Activated CD8-positive, alpha-beta T cell treated with anti-CD3 and anti-CD28 coated beads, Interleukin-2, amount 10 ng/mL, durations not matched to agents 7 days and 5 days (primary cell): ENCODE measurements at regions not wholly inside any gene's neighbourhood (a gene's known extent, or its start where the extent isn't known, plus 50 kb on each side); places are given as distances from the start of the nearest gene placed in this dataset.

ENCODE experiments used
- ATAC-seq: fragments of 150-1000 bp; cut with Tn5 transposase; one replicate; pipeline ENCODE4 v1.10.0; 2021; ENCODE audit warnings: moderate library complexity
- CTCF ChIA-PET: fragments of 350-600 bp; sonication (Branson Sonifier 250); formaldehyde crosslinking; loops from one replicate; lab custom pipeline; 2021; ENCODE audit warnings: antibody characterized with exemption; lab: Charles Lee
- POLR2A ChIA-PET: fragments of 350-600 bp; sonication (Branson Sonifier 250); formaldehyde crosslinking; loops from one replicate; lab custom pipeline; 2021; ENCODE audit warnings: antibody characterized with exemption; lab: Charles Lee
- DNase-seq: peaks from one replicate; pipeline ENCODE4 v3.0.0-alpha.2; 2020
- H3K27ac Mint-ChIP-seq: one replicate; pipeline ENCODE4 v1.8.0; 2021; ENCODE audit warnings: mild to moderate bottlenecking, mixed read lengths
- H3K27me3 Mint-ChIP-seq: one replicate; pipeline ENCODE4 v1.8.0; 2021; ENCODE audit warnings: low read depth, mixed read lengths
- H3K36me3 Mint-ChIP-seq: one replicate; pipeline ENCODE4 v1.8.0; 2021; ENCODE audit warnings: low read depth, mixed read lengths
- H3K4me1 Mint-ChIP-seq: one replicate; pipeline ENCODE4 v1.8.0; 2021; ENCODE audit warnings: low read depth, mixed read lengths
- H3K4me3 Mint-ChIP-seq: one replicate; pipeline ENCODE4 v1.8.0; 2021; ENCODE audit warnings: mild to moderate bottlenecking, mixed read lengths
- H3K9me3 Mint-ChIP-seq: one replicate; pipeline ENCODE4 v1.8.0; 2022; ENCODE audit warnings: mixed read lengths; ENCODE audit not compliant: insufficient read depth

DNA sequence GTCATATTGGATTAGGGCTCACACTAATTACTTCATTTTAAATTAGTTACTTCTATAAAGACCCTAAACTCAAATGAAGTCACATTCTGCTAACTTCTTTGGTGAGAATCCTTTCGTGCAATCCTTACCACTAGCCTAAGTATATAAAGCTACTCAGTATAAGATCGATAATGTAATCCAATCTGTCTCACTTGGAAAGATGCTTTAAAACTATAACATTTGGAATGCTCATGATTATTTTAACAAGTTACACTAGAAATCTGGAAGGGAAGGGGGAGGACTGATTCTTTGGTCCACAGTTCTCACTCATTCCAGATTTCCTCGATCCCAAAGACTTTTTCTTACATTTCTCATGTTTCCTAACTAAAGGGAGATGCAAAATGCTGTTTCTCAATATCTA lies 336.4 kb upstream of the SLIT2 start:
- POLR2A ChIA-PET: no interaction called here
- DNase-seq (no peak), ATAC-seq (no peak)
- H3K4me1 Mint-ChIP-seq: no peaks in the 10 kb centered on the region
- H3K4me3 Mint-ChIP-seq: no peak overlapping the region
- H3K27me3 Mint-ChIP-seq: no peaks in the 10 kb centered on the region
- H3K9me3 Mint-ChIP-seq: peaks cover 3% of the 10 kb centered on the region
- H3K27ac Mint-ChIP-seq: no peak overlapping the region
- no peaks in the 10 kb centered on the region for H3K36me3 Mint-ChIP-seq
- CTCF ChIA-PET: no interaction called here

DNA sequence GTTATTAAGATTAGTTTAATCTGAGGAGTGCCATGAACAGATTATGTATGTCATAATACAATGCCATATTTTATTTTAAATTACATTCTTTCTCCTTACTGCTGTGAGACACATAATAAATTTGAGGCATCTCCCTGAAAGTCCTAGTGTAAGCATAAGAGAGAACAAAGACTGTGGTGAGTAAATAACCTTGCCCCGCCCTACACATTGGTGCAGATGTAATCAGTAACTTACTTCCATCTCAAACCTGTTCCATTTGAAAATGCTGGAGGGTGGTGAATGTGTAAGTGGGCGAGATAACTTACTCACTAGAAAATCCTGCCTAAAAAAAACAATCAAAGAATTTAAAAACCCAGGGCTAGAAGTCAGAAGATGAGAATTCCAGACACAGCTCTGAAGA lies 338.1 kb upstream of the SLIT2 start:
- POLR2A ChIA-PET: no interaction called here
- H3K27me3 Mint-ChIP-seq: no peaks in the 10 kb centered on the region
- no peak for ATAC-seq
- H3K9me3 Mint-ChIP-seq: peaks cover 3% of the 10 kb centered on the region
- no peak for DNase-seq
- no peaks in the 10 kb centered on the region for H3K4me1 Mint-ChIP-seq
- CTCF ChIA-PET: no interaction called here
- no peak overlapping the region for H3K27ac Mint-ChIP-seq
- no peaks in the 10 kb centered on the region for H3K36me3 Mint-ChIP-seq
- H3K4me3 Mint-ChIP-seq: no peak overlapping the region

DNA sequence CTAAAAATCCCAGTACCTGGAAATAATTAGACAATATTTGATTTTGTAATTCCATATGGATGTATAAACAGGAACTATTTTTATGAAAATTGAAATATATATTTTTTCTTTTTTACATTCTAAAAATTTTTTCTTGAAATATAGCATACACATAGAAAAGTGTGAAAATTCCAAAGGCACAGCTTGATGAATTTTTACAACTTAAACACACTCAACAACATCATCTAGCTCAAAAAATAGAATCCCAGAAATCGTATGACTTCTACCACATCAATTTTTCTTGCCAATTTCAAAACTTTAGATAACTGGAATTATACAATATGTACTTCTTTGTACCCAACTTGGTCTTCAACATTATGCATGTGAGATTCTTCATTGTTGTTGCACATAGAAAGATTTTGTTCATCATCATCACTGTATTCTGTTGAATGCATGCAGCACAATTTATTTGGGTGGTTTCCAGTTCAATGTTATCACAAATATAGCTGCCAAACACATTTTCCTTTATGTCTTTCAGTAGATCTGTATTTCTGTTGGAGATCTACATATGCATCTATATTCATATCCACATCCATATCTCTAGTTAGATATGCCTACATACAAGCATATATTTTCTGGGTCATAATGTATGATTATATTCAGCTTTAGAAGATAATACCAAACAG lies 340.7 kb upstream of the SLIT2 start:
- ChIA-PET CTCF (no interaction called here), POLR2A (no interaction called here)
- H3K9me3 Mint-ChIP-seq: peaks cover 6% of the 10 kb centered on the region

DNA sequence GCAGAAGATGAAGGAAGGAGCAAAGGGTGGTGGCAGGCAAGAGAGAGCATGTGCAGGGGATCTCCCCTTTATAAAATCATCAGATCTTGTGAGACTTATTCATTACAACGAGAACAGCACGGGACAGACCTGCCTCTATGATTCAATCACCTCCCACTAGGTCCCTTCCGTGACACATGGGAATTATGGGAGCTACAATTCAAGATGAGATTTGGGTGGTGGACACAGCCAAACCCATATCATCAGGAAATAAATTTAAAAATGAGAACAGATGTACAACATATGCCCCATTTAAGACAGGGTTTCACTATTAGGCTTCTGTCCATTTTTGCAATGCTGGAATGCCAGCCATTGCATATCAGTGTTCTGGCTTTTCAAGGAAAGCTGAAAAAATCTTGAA lies 346.7 kb upstream of the SLIT2 start:
- no peak for DNase-seq
- ChIA-PET CTCF (no interaction called here), POLR2A (no interaction called here)
- Mint-ChIP-seq H3K36me3 (no peaks in the 10 kb centered on the region), H3K9me3 (peaks cover 6% of the 10 kb centered on the region), H3K27me3 (no peaks in the 10 kb centered on the region), H3K27ac (no peak overlapping the region), H3K4me3 (no peak overlapping the region), H3K4me1 (no peaks in the 10 kb centered on the region)
- no peak for ATAC-seq

More for the DNA sequence above, 340.7 kb upstream of the SLIT2 start:
- no peak overlapping the region for H3K27ac Mint-ChIP-seq
- H3K4me1 Mint-ChIP-seq: no peaks in the 10 kb centered on the region
- no peaks in the 10 kb centered on the region for H3K27me3 Mint-ChIP-seq
- ATAC-seq (no peak), DNase-seq (no peak)
- no peak overlapping the region for H3K4me3 Mint-ChIP-seq
- no peaks in the 10 kb centered on the region for H3K36me3 Mint-ChIP-seq

DNA sequence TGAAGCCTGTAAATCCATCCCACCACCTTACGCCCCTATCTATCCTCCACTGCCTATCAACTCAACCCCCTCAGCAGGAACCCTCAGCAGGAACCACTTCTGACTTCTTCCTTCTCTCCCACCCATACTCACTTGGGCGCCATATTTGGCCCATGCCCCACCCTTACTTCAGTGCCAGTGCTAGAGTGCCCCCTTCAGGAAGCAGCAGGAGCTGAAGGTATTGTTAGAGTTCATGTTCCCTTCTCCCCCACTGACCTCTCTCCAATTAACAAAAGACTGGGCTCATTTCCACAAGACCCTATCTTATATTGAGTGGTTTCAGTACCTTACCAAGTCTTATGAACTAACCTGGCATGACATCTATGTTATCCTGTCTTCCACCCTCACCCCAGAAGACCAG lies 363.1 kb upstream of the SLIT2 start:
- H3K27ac Mint-ChIP-seq: no peak overlapping the region
- DNase-seq: no peak
- CTCF ChIA-PET: no interaction called here
- no peak overlapping the region for H3K4me3 Mint-ChIP-seq
- H3K27me3 Mint-ChIP-seq: no peaks in the 10 kb centered on the region
- no peak for ATAC-seq
- POLR2A ChIA-PET: no interaction called here
- no peaks in the 10 kb centered on the region for H3K4me1 Mint-ChIP-seq
- H3K9me3 Mint-ChIP-seq: peaks cover 20% of the 10 kb centered on the region
- no peaks in the 10 kb centered on the region for H3K36me3 Mint-ChIP-seq

DNA sequence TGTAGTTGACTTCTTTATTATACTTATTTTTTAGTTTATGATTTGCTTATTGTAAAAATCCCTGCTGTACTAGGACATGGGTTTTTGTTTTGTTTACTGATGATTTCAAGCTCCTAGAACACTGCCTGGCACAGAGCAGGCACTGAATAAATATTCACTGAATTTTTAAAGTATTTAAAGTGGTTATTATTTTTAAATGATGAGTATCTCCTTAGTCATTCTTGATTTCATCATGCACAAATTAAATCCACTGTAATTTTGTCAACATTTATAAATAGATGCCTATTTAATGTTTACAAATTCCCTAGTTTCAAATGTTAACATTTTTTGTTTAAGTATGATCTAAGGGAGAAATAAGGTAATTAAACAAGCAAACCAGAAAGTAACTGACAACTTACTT lies 367.9 kb upstream of the SLIT2 start:
- ATAC-seq (no peak), DNase-seq (no peak)
- Mint-ChIP-seq H3K4me1 (no peaks in the 10 kb centered on the region), H3K27me3 (no peaks in the 10 kb centered on the region), H3K4me3 (no peak overlapping the region), H3K36me3 (no peaks in the 10 kb centered on the region), H3K9me3 (peaks cover 26% of the 10 kb centered on the region), H3K27ac (no peak overlapping the region)
- POLR2A ChIA-PET: no interaction called here
- CTCF ChIA-PET: no interaction called here

DNA sequence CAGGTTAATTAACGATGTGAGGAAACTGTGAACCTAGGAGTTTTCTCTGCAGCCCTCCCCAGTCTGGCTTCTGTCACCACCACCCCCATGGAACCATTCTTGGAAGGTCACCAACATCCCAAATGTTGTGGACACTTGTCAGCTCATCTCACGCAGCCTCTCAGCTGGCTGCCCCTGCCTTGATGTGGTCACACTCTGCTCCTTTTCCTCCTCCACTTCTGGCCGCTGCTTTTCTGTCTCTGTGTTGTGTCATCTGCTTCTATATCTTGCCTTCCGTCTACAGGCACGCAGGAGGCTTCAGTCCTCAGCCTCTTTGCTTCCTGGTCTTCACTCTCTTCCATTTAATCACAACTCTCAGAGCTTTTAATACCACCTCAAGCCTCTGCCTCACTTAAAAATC lies 371.5 kb upstream of the SLIT2 start:
- no peak overlapping the region for H3K27ac Mint-ChIP-seq
- POLR2A ChIA-PET: no interaction called here
- CTCF ChIA-PET: no interaction called here

DNA sequence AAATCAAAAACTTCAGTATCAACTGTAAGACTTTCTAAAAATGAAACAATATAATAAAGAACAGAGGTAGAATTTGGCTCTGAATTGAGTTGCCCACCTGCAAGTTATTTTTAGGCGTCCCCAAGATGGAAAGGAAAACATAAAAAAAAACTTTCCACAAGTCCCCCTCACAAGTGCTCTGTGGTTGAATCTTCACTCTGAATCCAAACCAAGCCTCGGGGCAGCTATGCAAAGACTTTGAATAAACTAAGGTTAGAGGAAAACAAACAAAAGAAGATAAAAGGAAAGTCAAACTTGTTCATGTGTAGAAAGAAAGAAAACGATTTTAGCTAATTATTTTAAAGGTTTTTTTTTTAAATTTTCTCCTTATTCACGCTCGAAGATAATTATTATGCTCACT lies 372.4 kb upstream of the SLIT2 start:
- Mint-ChIP-seq H3K4me3 (no peak overlapping the region), H3K36me3 (no peaks in the 10 kb centered on the region), H3K4me1 (no peaks in the 10 kb centered on the region), H3K27me3 (no peaks in the 10 kb centered on the region), H3K27ac (no peak overlapping the region), H3K9me3 (peaks cover 18% of the 10 kb centered on the region)
- CTCF ChIA-PET: no interaction called here
- ATAC-seq (no peak), DNase-seq (no peak)
- POLR2A ChIA-PET: no interaction called here

More for the DNA sequence above, 371.5 kb upstream of the SLIT2 start:
- H3K4me1 Mint-ChIP-seq: no peaks in the 10 kb centered on the region
- no peak overlapping the region for H3K4me3 Mint-ChIP-seq
- no peaks in the 10 kb centered on the region for H3K36me3 Mint-ChIP-seq
- peaks cover 18% of the 10 kb centered on the region for H3K9me3 Mint-ChIP-seq
- no peak for DNase-seq
- no peak for ATAC-seq
- no peaks in the 10 kb centered on the region for H3K27me3 Mint-ChIP-seq

DNA sequence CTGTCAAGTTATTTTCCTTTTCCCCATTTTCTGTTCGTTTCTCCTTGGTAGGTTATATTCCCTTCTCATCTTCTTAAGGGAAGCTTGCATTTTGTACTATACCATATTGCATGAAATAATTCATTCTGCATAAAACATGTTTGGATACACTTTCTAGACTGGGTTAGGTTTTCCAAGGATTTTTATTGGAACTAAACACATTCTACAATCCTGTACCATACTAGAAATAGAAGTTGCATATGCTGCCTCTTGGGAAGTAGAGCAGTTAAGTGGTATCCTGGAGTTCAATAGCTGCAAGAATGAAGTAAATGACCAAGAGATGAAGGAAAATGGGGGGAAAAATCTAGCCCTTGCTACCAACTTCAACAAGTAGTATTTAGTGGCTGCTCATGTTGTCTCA lies 393.7 kb upstream of the SLIT2 start:
- no peaks in the 10 kb centered on the region for H3K27me3 Mint-ChIP-seq
- ATAC-seq: no peak
- H3K9me3 Mint-ChIP-seq: peaks cover 7% of the 10 kb centered on the region
- DNase-seq: no peak
- no peak overlapping the region for H3K27ac Mint-ChIP-seq
- ChIA-PET POLR2A (no interaction called here), CTCF (no interaction called here)
- no peak overlapping the region for H3K4me3 Mint-ChIP-seq
- no peaks in the 10 kb centered on the region for H3K36me3 Mint-ChIP-seq
- H3K4me1 Mint-ChIP-seq: no peaks in the 10 kb centered on the region

DNA sequence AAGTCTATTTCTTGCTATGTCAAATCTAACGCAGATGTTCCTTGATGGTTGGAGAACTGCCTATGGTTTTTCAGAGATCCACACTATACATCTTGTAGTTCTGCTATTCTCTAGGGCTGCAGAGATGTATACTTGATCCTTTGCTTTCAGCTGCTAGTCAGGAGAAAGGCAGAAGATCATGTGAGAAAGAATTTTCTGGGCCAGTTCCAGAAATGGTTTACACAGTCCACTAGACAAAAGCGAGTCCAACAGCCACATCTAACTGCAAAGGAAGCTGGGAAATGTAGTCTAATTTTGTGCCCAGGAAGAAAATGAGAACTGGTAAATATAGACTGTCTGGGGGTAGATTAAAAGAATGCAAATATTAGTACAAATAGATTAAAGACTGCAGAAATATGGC lies 394.3 kb upstream of the SLIT2 start:
- CTCF ChIA-PET: no interaction called here
- Mint-ChIP-seq H3K4me1 (no peaks in the 10 kb centered on the region), H3K9me3 (peaks cover 13% of the 10 kb centered on the region), H3K27me3 (no peaks in the 10 kb centered on the region), H3K36me3 (no peaks in the 10 kb centered on the region), H3K27ac (no peak overlapping the region), H3K4me3 (no peak overlapping the region)
- DNase-seq (no peak), ATAC-seq (no peak)
- POLR2A ChIA-PET: no interaction called here

DNA sequence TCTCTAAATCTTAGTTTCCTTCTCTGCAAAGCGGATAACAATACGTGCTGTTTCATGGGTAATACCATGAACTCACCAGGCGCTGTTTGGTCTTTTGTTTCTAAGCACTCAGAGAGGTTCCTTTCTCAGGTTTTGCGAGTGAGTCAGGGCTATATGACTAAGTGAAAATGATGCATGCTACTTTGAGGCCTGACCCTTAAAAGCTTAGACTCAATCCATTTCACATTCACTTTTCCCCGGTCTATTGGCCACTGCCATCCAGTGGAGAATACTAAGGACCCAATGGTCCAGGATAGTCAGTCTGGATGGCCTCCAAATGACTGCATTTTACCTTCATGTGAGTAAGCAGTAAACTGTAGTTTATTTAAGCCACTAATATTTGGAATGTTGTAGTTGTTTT lies 400.8 kb upstream of the SLIT2 start:
- Mint-ChIP-seq H3K9me3 (peaks cover 11% of the 10 kb centered on the region), H3K36me3 (no peaks in the 10 kb centered on the region), H3K27me3 (no peaks in the 10 kb centered on the region), H3K27ac (no peak overlapping the region), H3K4me3 (no peak overlapping the region), H3K4me1 (no peaks in the 10 kb centered on the region)
- ChIA-PET POLR2A (no interaction called here), CTCF (no interaction called here)
- ATAC-seq (no peak), DNase-seq (no peak)

DNA sequence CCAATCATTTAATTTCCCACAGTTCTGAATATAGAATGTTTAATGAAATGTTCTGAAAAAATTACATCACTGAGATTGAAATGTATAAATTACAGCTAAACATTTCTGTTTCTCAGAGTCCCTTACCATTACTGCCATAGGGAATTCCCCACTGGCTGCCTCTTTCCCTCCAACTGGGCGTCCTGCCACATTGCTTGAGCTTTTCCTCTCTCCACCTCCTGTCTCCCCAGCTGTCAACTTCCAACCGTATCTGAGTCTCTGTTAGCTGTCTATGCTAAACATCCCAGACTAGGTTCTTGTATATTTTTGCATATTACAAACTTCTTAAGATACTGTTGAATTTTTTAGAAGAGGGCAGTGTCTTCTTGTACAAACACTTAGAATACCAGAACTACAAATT lies 407.3 kb upstream of the SLIT2 start:
- Mint-ChIP-seq H3K9me3 (peaks cover 7% of the 10 kb centered on the region), H3K27me3 (no peaks in the 10 kb centered on the region), H3K27ac (no peak overlapping the region), H3K4me3 (no peak overlapping the region), H3K36me3 (no peaks in the 10 kb centered on the region), H3K4me1 (no peaks in the 10 kb centered on the region)
- CTCF ChIA-PET: no interaction called here
- DNase-seq: no peak
- POLR2A ChIA-PET: no interaction called here
- no peak for ATAC-seq

DNA sequence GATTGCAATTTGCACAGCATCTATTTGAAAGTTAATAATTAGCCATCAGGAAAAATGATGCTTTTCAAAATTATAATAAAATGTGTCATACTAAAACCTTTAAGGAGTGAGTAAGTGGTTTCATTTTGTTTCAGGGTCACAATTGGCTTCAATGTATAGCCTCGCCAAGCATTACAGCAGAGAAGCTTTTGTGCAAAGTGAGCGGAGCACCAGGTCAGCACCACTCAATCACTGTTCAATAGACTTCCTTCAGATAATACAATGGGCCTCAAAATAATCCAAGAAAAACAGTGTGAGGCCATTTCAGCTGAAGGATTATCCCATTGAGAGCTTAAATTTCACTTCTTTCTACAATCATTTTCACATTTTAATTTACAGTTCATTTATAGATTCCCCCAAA lies 409.2 kb upstream of the SLIT2 start:
- no peaks in the 10 kb centered on the region for H3K36me3 Mint-ChIP-seq
- no peaks in the 10 kb centered on the region for H3K4me1 Mint-ChIP-seq
- POLR2A ChIA-PET: no interaction called here
- ATAC-seq (no peak), DNase-seq (no peak)
- H3K27ac Mint-ChIP-seq: no peak overlapping the region
- peaks cover 7% of the 10 kb centered on the region for H3K9me3 Mint-ChIP-seq
- H3K4me3 Mint-ChIP-seq: no peak overlapping the region
- no peaks in the 10 kb centered on the region for H3K27me3 Mint-ChIP-seq
- CTCF ChIA-PET: no interaction called here
